PC-9 (cell line): ENCODE measurements at regions not wholly inside any gene's neighbourhood (a gene's known extent, or its start where the extent isn't known, plus 50 kb on each side); places are given as distances from the start of the nearest gene placed in this dataset.
"Not testable (repeated sequence)": the region's sequence is repeated elsewhere in the genome, so short reads cannot be mapped to it uniquely, and the experiment has no call there.

Experiments
- BruUV-seq: library from RNA; stranded (reverse); fragments of 400-500 nt; replicated peaks from 2 replicates; lab custom pipeline; 2021; lab: Mats Ljungman, UMichigan
- CTCF ChIA-PET: fragments of 300-600 bp; sonication (Branson Sonifier 250); formaldehyde crosslinking; loops from one replicate; lab custom pipeline; 2022; ENCODE audit warnings: antibody characterized with exemption; lab: Charles Lee
- POLR2A ChIA-PET: fragments of 300-600 bp; sonication (Branson Sonifier 250); formaldehyde crosslinking; loops from one replicate; lab custom pipeline; 2022; ENCODE audit warnings: antibody characterized with exemption; ENCODE audit not compliant: unreplicated experiment; lab: Charles Lee
- DNase-seq, 2 experiments: peaks; one replicate each; pipeline versions ENCODE4 v3.0.0 to v3.0.0-alpha.2; 2015 to 2022; ENCODE audit warnings: mixed read lengths in 1 of 2
- H2AFZ ChIP-seq: fragments of 200-600 bp; sonication (generic); 2 replicates; pipeline ENCODE4 v1.8.1; 2017; ENCODE audit warnings: antibody characterized with exemption
- H3F3A ChIP-seq: fragments of 200-600 bp; sonication (generic); 2 replicates; pipeline ENCODE4 v1.8.1; 2017; ENCODE audit warnings: antibody characterized with exemption, mild to moderate bottlenecking, low read depth; ENCODE audit not compliant: insufficient read depth
- H3K27ac ChIP-seq: fragments of 200-600 bp; sonication (generic); 2 replicates; pipeline ENCODE4 v1.6.1; 2016; ENCODE audit warnings: mixed run types
- H3K27me3 ChIP-seq: fragments of 200-600 bp; sonication (generic); 2 replicates; pipeline ENCODE4 v1.6.1; 2016; ENCODE audit warnings: low read depth, mixed run types; ENCODE audit not compliant: insufficient read depth
- H3K36me3 ChIP-seq: fragments of 200-600 bp; sonication (generic); 2 replicates; pipeline ENCODE4 v1.6.1; 2016; ENCODE audit warnings: low read depth, mixed run types
- H3K4me1 ChIP-seq: fragments of 200-600 bp; sonication (generic); replicated peaks from 2 replicates; pipeline ENCODE4 v1.6.1; 2016; ENCODE audit warnings: mixed run types; ENCODE audit not compliant: insufficient read depth
- H3K4me2 ChIP-seq: fragments of 200-600 bp; sonication (generic); 2 replicates; pipeline ENCODE4 v1.6.1; 2017; ENCODE audit warnings: mixed run types
- H3K4me3 ChIP-seq: fragments of 200-600 bp; sonication (generic); 2 replicates; pipeline ENCODE4 v1.6.1; 2016; ENCODE audit warnings: mixed run types
- H3K79me2 ChIP-seq: fragments of 200-600 bp; sonication (generic); 2 replicates; pipeline ENCODE4 v1.6.1; 2017; ENCODE audit warnings: low read depth, mixed run types
- H3K9me2 ChIP-seq: fragments of 200-600 bp; sonication (generic); 2 replicates; pipeline ENCODE4 v1.8.1; 2017; ENCODE audit warnings: mild to moderate bottlenecking; ENCODE audit not compliant: insufficient read depth
- H3K9me3 ChIP-seq: fragments of 200-600 bp; sonication (generic); 2 replicates; pipeline ENCODE4 v1.8.1; 2016; ENCODE audit warnings: low read depth; ENCODE audit not compliant: insufficient read depth
- H4K20me1 ChIP-seq: fragments of 200-600 bp; sonication (generic); 2 replicates; pipeline ENCODE4 v1.8.1; 2017; ENCODE audit not compliant: insufficient read depth
- EZH2 ChIP-seq: fragments of 200-600 bp; sonication (generic); IDR thresholded peaks from 2 replicates; pipeline ENCODE4 v1.8.0; 2017; ENCODE audit warnings: antibody characterized with exemption, low read depth
- intact Hi-C: fragments of 100-400 bp; cut with micrococcal nuclease; formaldehyde crosslinking; loops from one replicate; pipeline ENCODE4 v1.10.0; 2022; ENCODE audit not compliant: unreplicated experiment
- TF ChIP-seq, protein P1 (sequence below): fragments of 200-600 bp; sonication (generic); conservative IDR thresholded peaks from 2 replicates; pipeline ENCODE4 v1.6.1; 2017; ENCODE audit warnings: mixed run types, antibody characterized with exemption, mild to moderate bottlenecking, moderate library complexity

DNA sequence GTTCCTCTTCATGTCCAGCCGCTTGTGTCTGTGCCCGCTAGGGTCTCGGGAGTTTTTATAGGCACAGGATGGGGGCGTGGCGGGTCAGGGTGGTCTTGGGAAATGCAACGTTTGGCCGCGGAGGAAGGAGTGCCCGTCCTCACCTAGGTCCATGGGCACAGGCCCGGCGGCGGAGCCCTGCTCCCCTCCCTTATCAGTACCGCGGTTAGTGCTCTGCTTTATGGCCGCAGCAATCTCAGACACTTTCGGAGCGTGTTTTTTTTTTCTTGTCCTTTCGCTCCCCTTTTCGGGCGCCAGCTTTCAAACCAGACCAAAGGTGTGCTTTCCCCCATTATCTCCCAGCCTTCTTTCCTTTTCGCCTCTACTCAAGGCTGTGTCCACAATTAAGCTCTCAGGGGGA, 503.9 kb downstream of the PRIM2 start:
- POLR2A ChIA-PET, BruUV-seq, H3K4me1 ChIP-seq, H3K79me2 ChIP-seq, H2AFZ ChIP-seq, DNase-seq, H3F3A ChIP-seq, H3K9me3 ChIP-seq, H3K4me3 ChIP-seq, H3K27me3 ChIP-seq, CTCF ChIA-PET, intact Hi-C loops, H3K27ac ChIP-seq, H3K9me2 ChIP-seq, H4K20me1 ChIP-seq, H3K36me3 ChIP-seq, H3K4me2 ChIP-seq: not testable (repeated sequence)

DNA sequence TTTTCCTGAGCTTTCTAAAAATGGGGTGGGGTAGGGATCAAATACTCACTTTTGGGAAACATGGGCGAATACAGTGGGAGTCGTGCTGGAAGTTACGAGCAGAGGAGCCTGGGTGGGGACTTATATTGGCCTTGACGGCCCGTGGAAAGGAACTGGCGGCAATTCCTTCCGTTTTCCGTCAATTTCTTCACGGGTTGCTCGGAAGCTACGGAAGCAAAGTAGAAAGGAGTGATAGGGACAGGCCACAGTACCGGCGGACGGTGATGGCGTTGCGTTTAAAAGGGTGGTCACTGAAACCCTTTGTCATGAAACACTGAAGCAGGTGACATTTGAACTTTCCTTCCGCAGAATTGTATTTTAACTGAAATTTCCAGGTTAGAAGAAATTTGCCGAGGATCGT, 505.0 kb downstream of the PRIM2 start:
- H3K36me3 ChIP-seq, BruUV-seq, H3K4me1 ChIP-seq, H4K20me1 ChIP-seq, H3K4me2 ChIP-seq, H3K4me3 ChIP-seq, intact Hi-C loops, POLR2A ChIA-PET, H3K9me2 ChIP-seq, H3K79me2 ChIP-seq, H3F3A ChIP-seq, DNase-seq, H3K9me3 ChIP-seq, H2AFZ ChIP-seq, H3K27ac ChIP-seq, CTCF ChIA-PET, H3K27me3 ChIP-seq: not testable (repeated sequence)

DNA sequence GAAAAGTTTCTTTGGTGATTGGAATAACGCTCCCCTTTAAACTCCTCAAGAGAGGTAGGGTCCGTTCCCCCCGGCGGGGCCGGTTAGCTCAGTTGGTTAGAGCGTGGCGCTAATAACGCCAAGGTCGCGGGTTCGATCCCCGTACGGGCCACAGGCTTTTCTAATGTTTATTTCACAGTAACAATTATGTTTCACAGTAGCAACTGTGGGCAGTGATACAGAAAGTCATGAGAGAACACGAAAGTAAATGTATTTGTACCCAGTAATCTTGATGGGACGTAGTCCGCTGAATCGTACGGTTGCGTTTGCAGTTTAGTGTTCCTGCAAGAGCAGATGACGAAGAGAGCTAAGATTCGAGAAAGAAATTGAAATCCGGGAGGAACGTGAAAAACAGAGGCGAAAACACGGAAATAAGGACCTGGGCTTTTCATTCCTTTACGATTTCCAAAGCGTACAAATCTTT, 505.5 kb downstream of the PRIM2 start:
- H3K4me1 ChIP-seq = no peaks in the 10 kb centered on the region
- no TSS peak for BruUV-seq
- DNase-seq = no peak
- intact Hi-C loops = no loop called here
- no peaks in the 10 kb centered on the region for H4K20me1 ChIP-seq
- H3K9me3 ChIP-seq = no peaks in the 10 kb centered on the region
- CTCF ChIA-PET = no interaction called here
- no peak for TF ChIP-seq EZH2
- TF ChIP-seq, protein P1, sequence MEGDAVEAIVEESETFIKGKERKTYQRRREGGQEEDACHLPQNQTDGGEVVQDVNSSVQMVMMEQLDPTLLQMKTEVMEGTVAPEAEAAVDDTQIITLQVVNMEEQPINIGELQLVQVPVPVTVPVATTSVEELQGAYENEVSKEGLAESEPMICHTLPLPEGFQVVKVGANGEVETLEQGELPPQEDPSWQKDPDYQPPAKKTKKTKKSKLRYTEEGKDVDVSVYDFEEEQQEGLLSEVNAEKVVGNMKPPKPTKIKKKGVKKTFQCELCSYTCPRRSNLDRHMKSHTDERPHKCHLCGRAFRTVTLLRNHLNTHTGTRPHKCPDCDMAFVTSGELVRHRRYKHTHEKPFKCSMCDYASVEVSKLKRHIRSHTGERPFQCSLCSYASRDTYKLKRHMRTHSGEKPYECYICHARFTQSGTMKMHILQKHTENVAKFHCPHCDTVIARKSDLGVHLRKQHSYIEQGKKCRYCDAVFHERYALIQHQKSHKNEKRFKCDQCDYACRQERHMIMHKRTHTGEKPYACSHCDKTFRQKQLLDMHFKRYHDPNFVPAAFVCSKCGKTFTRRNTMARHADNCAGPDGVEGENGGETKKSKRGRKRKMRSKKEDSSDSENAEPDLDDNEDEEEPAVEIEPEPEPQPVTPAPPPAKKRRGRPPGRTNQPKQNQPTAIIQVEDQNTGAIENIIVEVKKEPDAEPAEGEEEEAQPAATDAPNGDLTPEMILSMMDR = no peak
- H2AFZ ChIP-seq = no peak overlapping the region
- H3K9me2 ChIP-seq = no peaks in the 10 kb centered on the region
- H3K27ac ChIP-seq = no peak overlapping the region
- peaks cover 6% of the 10 kb centered on the region; the same call in 1 of the 2 replicates for H3K27me3 ChIP-seq
- H3K36me3 ChIP-seq = no peaks in the 10 kb centered on the region
- POLR2A ChIA-PET = no interaction called here
- H3K4me2 ChIP-seq = no peak overlapping the region
- H3K79me2 ChIP-seq = no peaks in the 10 kb centered on the region
- no peak overlapping the region for H3K4me3 ChIP-seq
- H3F3A ChIP-seq = no peaks in the 10 kb centered on the region

DNA sequence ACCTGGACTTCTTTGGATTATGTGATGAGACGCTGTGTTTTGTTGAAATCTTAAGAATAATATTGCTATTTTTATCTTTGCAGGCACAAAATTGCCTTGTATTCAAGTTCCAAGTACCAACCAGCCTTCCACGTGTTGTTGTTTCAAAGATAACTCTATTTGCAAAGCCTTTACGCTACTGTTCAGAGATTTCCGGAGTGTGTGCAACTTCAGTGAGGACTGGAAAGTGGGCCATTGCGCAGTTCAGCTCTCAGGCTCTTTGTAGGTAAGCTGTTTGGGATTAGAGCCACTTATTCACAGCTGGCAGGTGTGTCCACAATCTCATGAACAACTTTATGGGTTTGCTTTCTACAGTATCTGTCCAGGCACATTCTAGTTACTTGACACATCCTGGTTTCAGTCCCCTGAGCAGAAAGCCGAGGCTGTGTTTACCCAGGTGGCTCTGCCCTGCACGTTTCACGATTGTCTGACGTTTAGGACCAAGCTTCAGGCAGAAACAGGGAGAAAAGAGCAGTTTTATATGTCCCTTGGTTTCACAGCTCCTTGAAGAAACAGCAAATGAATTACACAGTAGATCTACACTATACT, 520.3 kb downstream of the PRIM2 start:
- H3K4me1 ChIP-seq, H3K36me3 ChIP-seq, H3K9me2 ChIP-seq, H3K79me2 ChIP-seq, POLR2A ChIA-PET, H3K27me3 ChIP-seq, intact Hi-C loops, CTCF ChIA-PET, DNase-seq, H3K9me3 ChIP-seq, H4K20me1 ChIP-seq, H2AFZ ChIP-seq, H3K27ac ChIP-seq, H3K4me2 ChIP-seq, BruUV-seq, H3K4me3 ChIP-seq, H3F3A ChIP-seq: not testable (repeated sequence)

DNA sequence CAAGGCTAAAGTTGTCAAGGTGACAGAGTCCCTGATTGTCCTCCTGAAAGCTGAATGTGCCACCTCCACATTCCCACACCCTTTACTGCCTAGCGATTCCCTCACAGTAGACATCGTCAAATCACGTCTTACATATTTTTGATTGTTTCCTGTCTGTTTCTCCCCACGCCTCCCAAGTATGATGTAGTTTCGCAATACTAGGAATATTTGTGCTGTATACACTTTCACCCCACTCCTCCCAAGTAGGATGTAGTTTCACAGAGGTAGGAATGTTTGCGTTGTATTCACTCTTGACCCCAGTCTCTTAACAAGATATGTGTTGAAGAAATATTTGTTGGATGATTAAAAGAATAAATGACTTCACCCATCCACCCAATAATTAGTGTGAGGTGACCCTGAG, 524.1 kb downstream of the PRIM2 start:
- H3K79me2 ChIP-seq, POLR2A ChIA-PET, H3K4me2 ChIP-seq, intact Hi-C loops, CTCF ChIA-PET, H3F3A ChIP-seq, H2AFZ ChIP-seq, H3K4me1 ChIP-seq, DNase-seq, H3K27me3 ChIP-seq, H3K4me3 ChIP-seq, H3K9me2 ChIP-seq, H4K20me1 ChIP-seq, H3K9me3 ChIP-seq, H3K36me3 ChIP-seq, H3K27ac ChIP-seq, BruUV-seq: not testable (repeated sequence)

DNA sequence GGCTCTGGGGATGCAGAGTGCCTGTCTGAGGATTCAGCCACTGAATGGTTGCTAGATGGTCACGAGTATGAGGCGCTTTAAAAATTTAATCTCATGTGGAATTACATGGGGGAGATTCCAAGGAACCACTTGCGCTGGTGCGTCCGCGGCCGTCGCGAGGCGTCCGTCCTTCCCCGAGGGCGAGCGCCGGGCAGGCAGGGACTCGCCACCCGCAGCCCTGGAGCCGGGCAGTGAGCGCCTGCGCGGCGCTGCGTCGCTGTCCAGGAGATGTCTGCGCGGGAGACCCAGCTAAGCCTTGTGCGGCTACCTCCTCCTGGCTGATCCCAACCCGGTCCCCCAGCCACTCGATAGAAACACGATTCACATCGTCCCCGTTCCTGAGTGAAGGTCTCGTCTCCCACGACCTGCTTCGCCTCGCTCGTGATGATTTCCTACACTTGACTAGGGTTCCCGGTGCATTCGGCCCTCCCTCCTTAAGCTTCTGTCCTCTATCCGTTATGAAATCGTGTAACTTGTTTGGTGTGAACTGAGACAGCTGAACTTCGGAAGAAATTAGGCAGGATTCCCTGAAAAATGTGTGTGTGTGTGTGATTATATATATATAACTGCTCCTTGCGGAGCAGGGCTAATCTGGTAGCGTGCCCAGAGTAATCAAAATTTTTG, 536.4 kb downstream of the PRIM2 start:
- H3K4me2 ChIP-seq, H3K27ac ChIP-seq, H3K9me2 ChIP-seq, BruUV-seq, DNase-seq, H3F3A ChIP-seq, H3K27me3 ChIP-seq, CTCF ChIA-PET, H4K20me1 ChIP-seq, H3K79me2 ChIP-seq, H3K4me1 ChIP-seq, H3K36me3 ChIP-seq, H3K4me3 ChIP-seq, H2AFZ ChIP-seq, POLR2A ChIA-PET, H3K9me3 ChIP-seq, intact Hi-C loops: not testable (repeated sequence)
